ENCODE measurements at regions not wholly inside any gene's neighbourhood (a gene's known extent, or its start where the extent isn't known, plus 50 kb on each side); places are given as distances from the start of the nearest gene placed in this dataset.

DNA sequence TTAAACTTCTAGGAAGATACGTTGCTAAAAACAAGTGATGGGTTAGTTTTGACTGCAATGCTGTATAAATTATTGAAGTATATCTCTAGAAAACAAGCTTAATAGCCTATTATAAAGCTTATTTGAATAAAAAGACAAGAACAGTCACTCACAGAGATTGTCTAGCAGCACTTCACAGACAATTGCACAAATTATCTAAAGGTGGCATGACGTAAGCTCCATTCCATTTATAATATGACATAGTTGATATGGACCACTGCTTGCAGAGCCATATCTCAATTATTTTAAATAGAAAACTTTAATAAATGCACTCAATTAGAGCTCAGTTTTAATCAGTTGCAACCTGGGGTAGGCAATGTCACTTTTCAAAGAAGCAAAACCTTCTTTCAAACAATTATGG lies 319.9 kb upstream of the GBE1 start:
- TF ChIP-seq, protein P1, sequence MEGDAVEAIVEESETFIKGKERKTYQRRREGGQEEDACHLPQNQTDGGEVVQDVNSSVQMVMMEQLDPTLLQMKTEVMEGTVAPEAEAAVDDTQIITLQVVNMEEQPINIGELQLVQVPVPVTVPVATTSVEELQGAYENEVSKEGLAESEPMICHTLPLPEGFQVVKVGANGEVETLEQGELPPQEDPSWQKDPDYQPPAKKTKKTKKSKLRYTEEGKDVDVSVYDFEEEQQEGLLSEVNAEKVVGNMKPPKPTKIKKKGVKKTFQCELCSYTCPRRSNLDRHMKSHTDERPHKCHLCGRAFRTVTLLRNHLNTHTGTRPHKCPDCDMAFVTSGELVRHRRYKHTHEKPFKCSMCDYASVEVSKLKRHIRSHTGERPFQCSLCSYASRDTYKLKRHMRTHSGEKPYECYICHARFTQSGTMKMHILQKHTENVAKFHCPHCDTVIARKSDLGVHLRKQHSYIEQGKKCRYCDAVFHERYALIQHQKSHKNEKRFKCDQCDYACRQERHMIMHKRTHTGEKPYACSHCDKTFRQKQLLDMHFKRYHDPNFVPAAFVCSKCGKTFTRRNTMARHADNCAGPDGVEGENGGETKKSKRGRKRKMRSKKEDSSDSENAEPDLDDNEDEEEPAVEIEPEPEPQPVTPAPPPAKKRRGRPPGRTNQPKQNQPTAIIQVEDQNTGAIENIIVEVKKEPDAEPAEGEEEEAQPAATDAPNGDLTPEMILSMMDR (IDR thresholded peaks at IDR 0.05), result no peak
- TF ChIP-seq CHD2 (IDR thresholded peaks at IDR 0.05; ENCODE audit: low read length, partially characterized antibody), result no peak
- TF ChIP-seq, protein P2, sequence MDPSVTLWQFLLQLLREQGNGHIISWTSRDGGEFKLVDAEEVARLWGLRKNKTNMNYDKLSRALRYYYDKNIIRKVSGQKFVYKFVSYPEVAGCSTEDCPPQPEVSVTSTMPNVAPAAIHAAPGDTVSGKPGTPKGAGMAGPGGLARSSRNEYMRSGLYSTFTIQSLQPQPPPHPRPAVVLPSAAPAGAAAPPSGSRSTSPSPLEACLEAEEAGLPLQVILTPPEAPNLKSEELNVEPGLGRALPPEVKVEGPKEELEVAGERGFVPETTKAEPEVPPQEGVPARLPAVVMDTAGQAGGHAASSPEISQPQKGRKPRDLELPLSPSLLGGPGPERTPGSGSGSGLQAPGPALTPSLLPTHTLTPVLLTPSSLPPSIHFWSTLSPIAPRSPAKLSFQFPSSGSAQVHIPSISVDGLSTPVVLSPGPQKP (IDR thresholded peaks at IDR 0.05; ENCODE audit: low read depth, low read length), result no peak
- no peak for TF ChIP-seq MYC (IDR thresholded peaks at IDR 0.05; ENCODE audit: borderline replicate concordance, low read length)
